Stimulated activated effector memory CD8-positive, alpha-beta T cell treated with anti-CD3 and anti-CD28 coated beads, Interleukin-12 subunit alpha, Interleukin-12 subunit beta, amount 100 ng/mL, for 72 hours (primary cell): ENCODE measurements at regions not wholly inside any gene's neighbourhood (a gene's known extent, or its start where the extent isn't known, plus 50 kb on each side); places are given as distances from the start of the nearest gene placed in this dataset.

Experiments used
- ATAC-seq: fragments of 150-1000 bp; cut with Tn5 transposase; 2 replicates; pipeline ENCODE4 v1.10.0; 2021
- DNase-seq, 2 donors: peaks; one replicate each; pipeline ENCODE4 v3.0.0; 2021 to 2022; ENCODE audit warnings: low spot score in 2 of 2
- H3K27ac Mint-ChIP-seq: one replicate; pipeline ENCODE4 v1.8.0; 2022; ENCODE audit warnings: mild to moderate bottlenecking, mixed read lengths
- H3K36me3 Mint-ChIP-seq: one replicate; pipeline ENCODE4 v1.8.0; 2022; ENCODE audit warnings: mild to moderate bottlenecking, mixed read lengths
- H3K4me1 Mint-ChIP-seq: one replicate; pipeline ENCODE4 v1.8.0; 2022; ENCODE audit warnings: mixed read lengths
- H3K4me3 Mint-ChIP-seq: one replicate; pipeline ENCODE4 v1.8.0; 2022; ENCODE audit warnings: mild to moderate bottlenecking, mixed read lengths
- H3K9me3 Mint-ChIP-seq: one replicate; pipeline ENCODE4 v1.8.0; 2022; ENCODE audit warnings: mixed read lengths

DNA sequence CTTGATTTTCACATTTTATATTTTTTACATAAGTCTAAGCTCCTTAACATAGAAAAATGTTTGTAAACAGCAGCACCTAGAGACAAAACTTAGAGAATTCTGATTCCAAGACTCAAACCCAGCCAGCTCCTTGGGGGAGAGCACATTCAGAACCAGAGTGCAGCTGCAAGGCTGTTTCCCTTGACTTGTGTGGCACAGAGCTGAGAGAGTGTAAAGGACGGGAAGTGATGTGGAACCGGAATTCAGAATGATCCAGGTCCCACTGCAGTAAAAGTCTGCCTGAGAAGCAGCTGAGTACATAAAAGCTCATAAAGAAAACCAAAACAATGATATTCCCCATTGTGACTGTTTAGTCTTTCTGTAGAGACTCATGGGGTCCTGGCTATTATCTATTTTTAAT, 713.8 kb downstream of the RAB28 start:
- no peak for ATAC-seq
- Mint-ChIP-seq H3K4me3 (no peak overlapping the region), H3K4me1 (no peaks in the 10 kb centered on the region), H3K9me3 (peaks cover 6% of the 10 kb centered on the region), H3K27ac (no peak overlapping the region), H3K36me3 (no peaks in the 10 kb centered on the region)
- DNase-seq, result no peak

DNA sequence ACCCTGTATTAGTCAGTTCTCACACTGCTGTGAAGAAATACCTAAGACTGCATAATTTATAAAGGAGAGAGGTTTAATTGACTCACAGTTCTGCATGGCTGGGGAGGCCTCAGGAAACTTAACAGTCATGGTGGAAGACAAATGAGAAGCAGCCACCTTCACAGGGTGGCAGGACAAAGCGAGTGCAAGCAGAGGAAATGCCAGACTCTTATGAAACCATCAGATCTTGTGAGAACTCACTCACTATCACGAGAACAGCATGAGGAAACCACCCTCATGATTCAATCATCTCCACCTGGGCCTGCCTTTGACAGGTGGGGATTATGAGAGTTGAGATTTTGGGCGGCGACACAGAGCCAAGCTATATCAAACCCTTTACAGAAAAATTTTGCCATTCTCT, 722.4 kb downstream of the RAB28 start:
- no peak overlapping the region for H3K27ac Mint-ChIP-seq
- DNase-seq (no peak), ATAC-seq (no peak)

DNA sequence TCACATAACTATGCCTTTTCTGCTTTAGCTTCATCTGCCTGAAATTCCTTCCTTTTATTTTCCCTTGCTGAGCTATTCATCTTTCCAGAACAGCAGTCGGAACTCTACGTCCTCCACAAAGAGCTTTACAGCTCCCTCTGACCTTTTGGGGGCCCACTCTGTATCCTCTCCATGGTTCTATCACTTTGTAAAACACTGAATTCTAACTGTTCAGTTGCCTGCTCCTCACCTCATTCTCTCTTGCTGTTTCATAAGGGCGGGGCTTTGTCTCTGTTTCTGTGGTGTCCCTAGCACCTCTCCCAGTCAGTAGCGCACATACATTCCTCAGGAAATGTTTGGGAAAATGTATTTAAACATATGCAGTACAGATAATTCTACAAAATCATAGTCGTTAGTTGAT, 737.0 kb downstream of the RAB28 start:
- Mint-ChIP-seq H3K9me3 (peaks cover 17% of the 10 kb centered on the region), H3K36me3 (no peaks in the 10 kb centered on the region), H3K4me1 (no peaks in the 10 kb centered on the region), H3K27ac (no peak overlapping the region), H3K4me3 (no peak overlapping the region)
- DNase-seq (no peak), ATAC-seq (no peak)

More for the DNA sequence above, 722.4 kb downstream of the RAB28 start:
- Mint-ChIP-seq H3K9me3 (no peaks in the 10 kb centered on the region), H3K36me3 (no peaks in the 10 kb centered on the region), H3K4me3 (no peak overlapping the region), H3K4me1 (no peaks in the 10 kb centered on the region)

DNA sequence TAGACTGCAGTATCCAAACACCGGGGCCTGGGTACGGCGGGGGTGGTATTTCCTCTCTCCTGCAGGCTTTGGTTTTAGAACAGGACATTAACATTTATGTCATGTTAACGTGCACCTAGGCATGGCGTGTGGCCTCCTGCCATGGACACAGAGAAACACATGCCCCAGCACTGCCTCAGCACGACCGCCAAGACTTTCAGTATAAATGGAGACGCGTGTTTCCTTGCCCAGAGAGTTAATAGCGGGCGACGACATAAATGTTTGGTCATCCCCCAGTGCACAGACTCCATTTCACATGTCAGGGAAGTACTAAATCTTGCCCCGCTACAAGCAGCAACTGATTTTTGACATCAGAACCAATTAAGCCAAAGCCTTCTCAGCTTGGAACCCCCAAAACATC, 737.9 kb downstream of the RAB28 start:
- DNase-seq (no peak), ATAC-seq (no peak)
- Mint-ChIP-seq H3K36me3 (no peaks in the 10 kb centered on the region), H3K9me3 (peaks cover 21% of the 10 kb centered on the region), H3K4me3 (no peak overlapping the region), H3K4me1 (no peaks in the 10 kb centered on the region), H3K27ac (no peak overlapping the region)

DNA sequence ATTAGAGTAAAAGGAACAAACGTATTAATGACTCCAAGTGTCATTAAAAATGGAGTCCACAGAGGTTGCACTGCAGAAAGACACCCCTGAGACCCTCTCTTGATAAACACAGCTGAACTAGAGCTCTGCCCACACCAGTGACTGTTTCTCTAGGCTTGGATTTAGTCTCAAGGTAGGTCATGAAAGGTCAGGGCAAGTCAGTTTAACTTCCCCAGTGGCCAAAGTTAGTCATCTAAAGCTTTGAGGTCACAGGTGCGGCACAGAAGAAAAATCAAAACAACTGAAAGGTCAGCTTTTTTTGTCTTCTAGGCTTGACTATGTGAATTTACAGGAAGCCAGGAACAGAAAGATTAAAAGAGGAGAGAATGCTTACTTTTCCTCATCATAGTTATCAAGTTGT, 749.6 kb downstream of the RAB28 start:
- Mint-ChIP-seq H3K27ac (no peak overlapping the region), H3K4me3 (no peak overlapping the region), H3K4me1 (no peaks in the 10 kb centered on the region), H3K9me3 (no peaks in the 10 kb centered on the region), H3K36me3 (no peaks in the 10 kb centered on the region)
- no peak for ATAC-seq
- DNase-seq, result no peak

DNA sequence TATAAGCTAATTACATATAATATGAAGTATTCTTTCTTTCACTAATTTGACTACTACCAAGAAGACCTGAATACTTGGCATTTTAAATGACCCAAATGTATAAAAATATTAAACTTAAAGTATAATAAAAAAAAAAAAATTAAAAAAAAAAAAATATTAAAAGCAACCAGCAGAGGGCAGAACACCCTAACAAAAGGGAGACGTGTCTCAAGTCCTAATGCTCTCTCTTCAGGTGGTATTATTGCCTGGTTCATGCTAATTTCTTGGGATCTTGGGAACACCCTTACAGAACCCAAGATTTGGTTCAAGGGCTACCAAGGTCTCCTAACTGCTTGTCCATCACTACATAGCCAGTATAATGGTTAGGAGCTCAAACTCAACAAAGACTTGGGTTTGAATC, 754.8 kb downstream of the RAB28 start:
- Mint-ChIP-seq H3K27ac (no peak overlapping the region), H3K4me1 (no peaks in the 10 kb centered on the region), H3K9me3 (no peaks in the 10 kb centered on the region), H3K4me3 (no peak overlapping the region), H3K36me3 (no peaks in the 10 kb centered on the region)
- no peak for ATAC-seq
- DNase-seq, result no peak

DNA sequence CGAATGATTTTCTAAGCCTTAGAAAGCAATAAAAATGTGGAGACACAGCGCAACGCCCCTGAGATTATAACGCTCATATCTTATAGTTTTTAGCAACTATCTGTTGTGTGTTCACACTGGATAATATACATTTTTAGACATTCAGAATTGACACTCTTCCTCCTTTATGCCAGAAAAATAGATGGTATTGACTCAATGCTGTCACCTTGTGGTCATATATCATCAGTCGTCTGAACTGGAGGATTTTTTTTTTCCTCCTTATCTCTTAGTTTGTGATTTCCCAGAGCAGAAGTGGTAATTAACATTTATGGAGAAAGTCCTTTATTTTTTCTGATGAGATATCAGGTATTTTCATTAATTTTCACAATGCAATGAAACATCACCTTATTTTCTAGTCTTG, 759.6 kb downstream of the RAB28 start:
- no peaks in the 10 kb centered on the region for H3K4me1 Mint-ChIP-seq
- H3K9me3 Mint-ChIP-seq, result no peaks in the 10 kb centered on the region
- H3K36me3 Mint-ChIP-seq, result no peaks in the 10 kb centered on the region
- H3K27ac Mint-ChIP-seq, result no peak overlapping the region
- ATAC-seq, result no peak
- H3K4me3 Mint-ChIP-seq, result no peak overlapping the region
- DNase-seq, result no peak

DNA sequence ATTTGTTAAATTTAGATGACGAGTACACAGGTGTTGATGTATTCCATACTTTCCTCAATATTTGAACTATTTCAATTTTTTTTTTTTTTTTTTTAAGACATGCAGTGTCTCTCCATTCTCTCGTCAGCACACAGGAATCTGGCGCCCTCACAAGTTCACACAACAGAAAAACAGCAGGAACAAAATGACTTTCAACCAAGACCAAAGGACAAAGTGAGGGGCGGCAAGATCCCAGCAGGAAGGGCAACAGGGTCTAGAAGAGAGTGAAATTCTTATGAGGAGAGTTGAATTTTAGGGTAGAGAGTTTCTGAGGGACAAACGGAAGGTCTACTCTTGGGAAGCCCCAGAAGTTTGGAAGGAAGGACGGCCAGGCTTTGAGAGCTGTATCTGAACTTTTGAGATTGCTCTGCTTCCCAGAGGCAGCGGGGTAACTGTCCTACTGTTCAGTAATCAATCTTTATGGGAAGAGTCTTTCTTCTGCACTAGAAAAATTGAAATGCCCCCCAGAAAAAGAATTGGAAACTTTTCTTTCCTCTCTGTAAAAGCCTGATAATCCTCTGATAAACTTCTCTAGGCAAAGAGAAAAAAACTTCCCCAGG, 760.2 kb downstream of the RAB28 start:
- Mint-ChIP-seq H3K36me3 (no peaks in the 10 kb centered on the region), H3K4me1 (no peaks in the 10 kb centered on the region), H3K4me3 (no peak overlapping the region), H3K27ac (no peak overlapping the region), H3K9me3 (no peaks in the 10 kb centered on the region)
- ATAC-seq (no peak), DNase-seq (no peak)

DNA sequence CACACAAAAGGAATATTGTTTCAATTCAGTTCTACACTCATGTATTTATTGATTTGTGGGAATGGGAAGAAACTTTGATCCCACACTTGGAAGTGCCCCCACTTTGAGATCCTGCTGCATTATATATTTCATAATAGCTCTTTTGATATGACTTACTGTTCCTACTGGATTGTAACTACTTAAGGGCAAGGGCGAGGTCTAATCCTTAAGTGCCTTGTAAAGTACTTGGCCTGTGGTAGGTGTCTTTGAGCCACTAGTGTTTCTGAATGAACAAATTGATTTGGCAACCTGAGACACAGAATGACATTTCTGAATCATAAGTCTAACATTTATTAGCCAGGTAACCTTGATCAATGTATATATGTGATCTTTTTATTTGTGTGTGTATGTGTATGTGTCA, 767.2 kb downstream of the RAB28 start:
- DNase-seq (no peak), ATAC-seq (no peak)
- H3K36me3 Mint-ChIP-seq, result peaks cover 5% of the 10 kb centered on the region
- no peaks in the 10 kb centered on the region for H3K4me1 Mint-ChIP-seq
- H3K9me3 Mint-ChIP-seq, result peaks cover 2% of the 10 kb centered on the region
- H3K27ac Mint-ChIP-seq, result no peak overlapping the region
- H3K4me3 Mint-ChIP-seq, result no peak overlapping the region

DNA sequence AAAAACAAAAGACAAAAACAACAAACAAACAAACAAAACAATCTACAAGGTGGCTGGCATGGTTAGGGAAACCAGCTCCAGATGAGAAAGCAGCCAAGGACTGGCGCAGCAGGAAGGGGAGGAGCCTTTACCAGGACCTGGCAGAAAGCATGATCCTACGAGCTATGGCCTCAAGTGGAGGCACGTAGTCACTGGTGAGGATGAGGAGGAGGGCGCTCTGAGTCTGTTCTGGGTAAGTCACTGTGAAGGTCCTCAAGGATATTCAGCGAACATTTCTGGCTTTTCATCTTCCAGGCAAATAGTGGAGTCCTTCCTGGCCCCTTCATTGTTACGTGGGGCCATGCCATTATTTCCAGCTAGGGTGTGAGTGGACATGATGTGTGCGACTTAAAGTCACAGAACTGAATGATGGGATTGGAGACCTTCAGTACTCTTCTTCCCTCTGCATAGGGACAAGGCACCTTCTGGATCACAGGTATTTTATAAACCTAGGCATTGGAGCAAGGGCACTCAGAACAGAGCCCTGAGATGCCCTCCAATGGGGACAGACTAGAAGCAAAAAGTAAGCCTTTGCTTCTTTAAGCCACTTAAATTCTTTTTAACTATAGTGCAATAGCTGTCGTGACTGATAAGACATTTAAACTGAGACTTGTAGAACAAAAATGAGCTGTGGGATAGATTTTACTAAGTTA, 771.3 kb downstream of the RAB28 start:
- no peak overlapping the region for H3K4me3 Mint-ChIP-seq
- H3K9me3 Mint-ChIP-seq, result peaks cover 3% of the 10 kb centered on the region

DNA sequence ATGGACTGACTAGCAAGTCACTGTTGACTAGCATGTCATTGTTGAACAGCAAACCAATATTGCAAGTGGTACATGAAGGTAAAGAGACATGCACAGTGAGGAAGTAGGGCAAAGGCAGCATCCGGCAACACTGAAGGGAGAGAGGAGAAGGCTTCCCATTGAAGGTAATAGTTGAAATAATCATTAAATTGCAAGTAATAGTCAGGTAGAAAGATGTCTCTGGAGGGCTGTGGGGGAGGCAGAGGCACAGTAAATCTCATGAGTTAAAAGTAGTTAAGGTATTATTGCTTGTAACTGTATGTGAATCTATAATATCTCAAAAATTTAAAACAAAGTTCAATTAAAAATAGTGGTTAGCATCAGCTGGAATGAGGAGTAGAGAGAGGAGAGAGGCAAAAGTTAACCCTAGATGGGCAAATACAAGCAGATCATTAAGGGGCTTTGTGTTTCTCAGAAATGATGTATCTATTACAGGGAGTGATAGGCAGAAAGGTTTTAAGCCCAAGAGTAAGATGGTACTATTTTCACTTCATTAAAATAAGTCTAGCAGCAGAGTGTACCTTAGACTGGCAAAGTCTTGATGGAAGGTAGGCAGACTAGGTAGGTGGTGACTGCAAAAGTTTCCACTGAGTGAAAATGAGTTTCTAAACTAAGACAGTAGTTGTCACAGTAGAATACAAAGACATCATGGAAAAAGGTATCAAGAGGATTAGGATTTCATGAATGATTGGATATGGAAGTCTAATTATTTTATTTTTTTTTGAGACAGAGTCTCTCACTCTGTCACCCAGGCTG, 776.6 kb downstream of the RAB28 start:
- Mint-ChIP-seq H3K9me3 (peaks cover 3% of the 10 kb centered on the region), H3K4me1 (no peaks in the 10 kb centered on the region), H3K4me3 (no peak overlapping the region), H3K27ac (no peak overlapping the region), H3K36me3 (peaks cover 3% of the 10 kb centered on the region)
- ATAC-seq (no peak), DNase-seq (no peak)

More for the DNA sequence above, 771.3 kb downstream of the RAB28 start:
- Mint-ChIP-seq H3K4me1 (no peaks in the 10 kb centered on the region), H3K36me3 (peaks cover 5% of the 10 kb centered on the region), H3K27ac (no peak overlapping the region)
- no peak for DNase-seq
- ATAC-seq, result peak; percentile 55

DNA sequence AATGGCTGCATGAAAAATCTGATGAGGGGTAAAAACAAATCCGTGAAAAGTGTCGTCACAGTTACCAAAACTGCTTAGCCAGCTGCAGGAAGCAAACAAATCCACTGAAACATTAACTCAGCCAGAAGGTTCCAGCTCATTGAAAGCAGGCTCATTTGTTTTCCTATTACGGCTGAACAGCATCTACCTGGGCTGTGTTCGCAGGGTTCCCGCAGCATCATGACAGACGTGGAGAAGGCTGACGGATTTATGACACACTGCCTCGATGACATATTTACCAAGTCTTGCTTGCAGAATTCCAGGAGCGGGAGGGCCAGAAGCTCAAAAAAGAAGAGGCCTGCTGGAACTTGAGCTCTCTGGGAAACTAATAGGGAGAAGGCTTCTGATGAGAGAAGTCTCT, 781.1 kb downstream of the RAB28 start:
- DNase-seq, result no peak
- no peak overlapping the region for H3K27ac Mint-ChIP-seq
- H3K36me3 Mint-ChIP-seq, result no peaks in the 10 kb centered on the region
- no peak for ATAC-seq
- H3K4me1 Mint-ChIP-seq, result no peaks in the 10 kb centered on the region
- no peak overlapping the region for H3K4me3 Mint-ChIP-seq
- H3K9me3 Mint-ChIP-seq, result peaks cover 3% of the 10 kb centered on the region

DNA sequence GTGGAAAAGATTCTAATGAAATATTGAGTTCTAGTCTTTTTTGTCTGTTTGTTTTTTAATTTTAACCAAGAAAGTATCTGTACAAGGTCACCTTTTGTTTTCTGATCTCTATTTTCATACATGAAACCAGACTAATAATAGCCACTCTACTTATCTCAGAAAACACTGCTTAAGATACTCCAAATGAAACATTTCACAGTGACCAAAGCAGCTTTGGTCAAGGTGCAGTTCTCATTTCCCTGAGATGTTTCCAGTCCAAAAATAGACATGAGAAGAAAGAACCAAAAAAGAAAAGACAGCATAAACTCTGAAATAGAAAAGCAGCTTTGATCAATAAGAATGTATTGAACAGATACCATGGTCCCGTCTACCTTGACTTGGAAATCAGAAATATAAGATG, 782.8 kb downstream of the RAB28 start:
- Mint-ChIP-seq H3K4me3 (no peak overlapping the region), H3K4me1 (no peaks in the 10 kb centered on the region), H3K27ac (no peak overlapping the region), H3K36me3 (no peaks in the 10 kb centered on the region), H3K9me3 (peaks cover 3% of the 10 kb centered on the region)
- ATAC-seq (no peak), DNase-seq (no peak)

DNA sequence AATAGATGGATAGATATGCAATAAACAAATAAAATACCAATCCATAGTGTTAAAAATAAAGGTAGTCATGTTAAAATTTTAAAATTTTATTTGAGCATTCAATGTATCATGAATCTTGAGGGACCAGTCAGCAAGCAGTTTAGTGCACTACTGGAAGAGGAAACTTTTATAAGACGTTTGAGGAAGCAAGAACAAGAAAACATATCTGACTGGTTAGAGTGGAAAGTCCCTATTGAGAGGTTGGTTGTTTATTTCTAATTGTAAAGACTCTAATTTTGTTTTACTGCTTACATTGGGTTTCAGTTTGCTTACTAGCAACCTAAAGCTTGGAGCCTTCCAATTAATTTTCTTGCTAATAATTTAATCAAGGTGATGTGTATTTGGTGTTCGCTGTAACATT, 786.2 kb downstream of the RAB28 start:
- Mint-ChIP-seq H3K27ac (no peak overlapping the region), H3K36me3 (no peaks in the 10 kb centered on the region), H3K4me3 (no peak overlapping the region), H3K9me3 (peaks cover 3% of the 10 kb centered on the region), H3K4me1 (no peaks in the 10 kb centered on the region)
- DNase-seq (no peak), ATAC-seq (no peak)

DNA sequence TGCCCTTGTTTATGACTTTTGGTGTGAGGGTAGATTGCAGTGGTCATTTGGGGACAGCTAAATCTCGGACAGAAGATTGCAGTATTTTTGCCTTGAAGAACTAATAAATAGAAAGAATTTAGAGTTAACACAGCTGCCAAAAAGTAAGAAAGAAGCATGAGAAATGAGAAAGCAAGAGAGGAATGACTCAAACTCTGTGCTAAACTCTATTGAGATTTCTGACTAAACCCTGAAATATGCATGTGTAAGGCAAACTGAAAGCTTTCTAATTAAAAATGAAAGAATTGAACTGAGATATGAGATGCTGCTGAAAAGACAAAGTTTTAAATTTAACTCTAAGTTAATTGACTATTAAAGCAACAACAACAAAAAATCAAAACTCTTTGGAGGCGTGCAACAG, 791.3 kb downstream of the RAB28 start:
- H3K27ac Mint-ChIP-seq, result no peak overlapping the region
- H3K9me3 Mint-ChIP-seq, result no peaks in the 10 kb centered on the region
- no peak overlapping the region for H3K4me3 Mint-ChIP-seq
- DNase-seq, result no peak
- H3K4me1 Mint-ChIP-seq, result no peaks in the 10 kb centered on the region
- ATAC-seq, result no peak
- H3K36me3 Mint-ChIP-seq, result no peaks in the 10 kb centered on the region

DNA sequence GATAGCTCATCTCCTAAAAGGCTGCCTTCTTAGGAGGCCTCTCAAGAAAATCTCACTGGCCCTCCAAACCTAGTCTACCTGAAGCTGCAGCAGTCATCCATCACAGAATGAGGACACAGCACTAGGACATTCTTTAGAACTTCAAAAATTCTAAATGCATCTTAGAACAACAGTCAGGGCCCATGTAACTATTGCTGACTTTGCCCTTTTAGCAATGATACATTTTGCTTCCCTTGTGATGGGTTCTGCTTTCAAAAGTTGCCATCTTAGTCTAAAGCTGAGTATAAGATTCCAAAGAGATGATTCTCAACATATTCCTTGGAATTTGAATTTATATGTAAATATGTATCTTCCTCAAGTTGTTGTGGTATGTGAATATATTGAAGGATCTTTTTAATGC, 793.0 kb downstream of the RAB28 start:
- Mint-ChIP-seq H3K9me3 (no peaks in the 10 kb centered on the region), H3K36me3 (no peaks in the 10 kb centered on the region), H3K27ac (no peak overlapping the region), H3K4me1 (no peaks in the 10 kb centered on the region), H3K4me3 (no peak overlapping the region)
- no peak for DNase-seq
- ATAC-seq, result no peak
